ENCODE measurements at regions not wholly inside any gene's neighbourhood (a gene's known extent, or its start where the extent isn't known, plus 50 kb on each side); places are given as distances from the start of the nearest gene placed in this dataset.

DNA sequence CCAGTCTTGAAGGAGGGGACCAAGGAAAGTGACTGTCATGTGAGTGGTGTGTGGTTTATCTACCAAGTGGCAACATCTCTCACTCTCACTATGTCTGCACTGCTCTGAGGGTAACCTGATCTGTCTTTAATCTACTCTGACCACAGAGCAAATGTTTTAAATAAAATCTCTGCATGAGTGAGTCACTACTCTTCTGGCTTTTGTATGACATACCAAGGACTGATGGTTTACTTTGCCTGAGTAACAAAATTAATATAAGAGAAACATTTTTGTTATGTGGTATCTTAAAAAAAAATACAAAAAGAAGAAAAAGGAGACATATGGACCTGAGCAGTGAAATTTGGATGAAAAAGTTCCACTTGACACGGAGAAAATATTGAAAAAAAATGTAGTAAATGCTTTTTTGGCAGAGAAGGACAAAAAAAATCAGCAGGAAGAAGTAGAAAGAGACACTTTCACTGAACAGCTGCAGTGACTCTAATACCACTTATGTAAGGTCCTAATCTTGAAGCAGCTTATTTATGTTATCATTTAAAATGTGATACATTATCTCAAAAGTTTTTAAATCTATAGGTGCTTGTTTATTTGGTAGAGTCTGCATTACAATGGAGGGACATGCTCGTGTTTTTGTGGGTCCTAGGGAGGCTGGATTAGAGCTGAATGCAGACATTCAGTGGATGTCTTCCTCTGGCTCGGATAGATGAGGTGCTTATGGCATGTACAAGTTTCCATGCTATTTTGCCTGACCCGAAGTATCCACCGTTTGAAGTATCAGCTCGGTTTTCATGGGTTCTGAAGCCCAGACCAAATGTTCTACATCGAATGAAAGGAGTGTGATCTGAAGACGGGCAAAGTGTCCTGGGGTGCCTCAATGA lies 240.7 kb downstream of the MAP2K6 start (continued):
- TF ChIP-seq GATA2 (CRISPR knock-in tag; IDR thresholded peaks at IDR 0.05) (no peak), RFX5 (IDR thresholded peaks at IDR 0.05; ENCODE audit: low read length) (no peak), NFIC (IDR thresholded peaks at IDR 0.05; ENCODE audit: borderline replicate concordance) (peak; percentile 93), TEAD4 (IDR thresholded peaks at IDR 0.05; ENCODE audit: borderline replicate concordance, insufficient read depth) (peak; percentile 98), NRF1 (IDR thresholded peaks at IDR 0.05; ENCODE audit: low read depth, low read length) (no peak), CHD2 (IDR thresholded peaks at IDR 0.05; ENCODE audit: low read length, partially characterized antibody) (no peak), JUND (IDR thresholded peaks at IDR 0.05) (peak; percentile 99), POLR2AphosphoS5 (IDR thresholded peaks at IDR 0.05; ENCODE audit: low read depth, low read length) (peak; percentile 98), FOXJ3 (CRISPR knock-in tag; IDR thresholded peaks at IDR 0.05) (no peak), GABPA (IDR thresholded peaks at IDR 0.05; ENCODE audit: low read depth) (no peak)
- TF ChIP-seq, protein P1, sequence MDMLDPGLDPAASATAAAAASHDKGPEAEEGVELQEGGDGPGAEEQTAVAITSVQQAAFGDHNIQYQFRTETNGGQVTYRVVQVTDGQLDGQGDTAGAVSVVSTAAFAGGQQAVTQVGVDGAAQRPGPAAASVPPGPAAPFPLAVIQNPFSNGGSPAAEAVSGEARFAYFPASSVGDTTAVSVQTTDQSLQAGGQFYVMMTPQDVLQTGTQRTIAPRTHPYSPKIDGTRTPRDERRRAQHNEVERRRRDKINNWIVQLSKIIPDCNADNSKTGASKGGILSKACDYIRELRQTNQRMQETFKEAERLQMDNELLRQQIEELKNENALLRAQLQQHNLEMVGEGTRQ (IDR thresholded peaks at IDR 0.05; ENCODE audit: borderline replicate concordance, low read depth, low read length): no peak
- TF ChIP-seq, protein P2, sequence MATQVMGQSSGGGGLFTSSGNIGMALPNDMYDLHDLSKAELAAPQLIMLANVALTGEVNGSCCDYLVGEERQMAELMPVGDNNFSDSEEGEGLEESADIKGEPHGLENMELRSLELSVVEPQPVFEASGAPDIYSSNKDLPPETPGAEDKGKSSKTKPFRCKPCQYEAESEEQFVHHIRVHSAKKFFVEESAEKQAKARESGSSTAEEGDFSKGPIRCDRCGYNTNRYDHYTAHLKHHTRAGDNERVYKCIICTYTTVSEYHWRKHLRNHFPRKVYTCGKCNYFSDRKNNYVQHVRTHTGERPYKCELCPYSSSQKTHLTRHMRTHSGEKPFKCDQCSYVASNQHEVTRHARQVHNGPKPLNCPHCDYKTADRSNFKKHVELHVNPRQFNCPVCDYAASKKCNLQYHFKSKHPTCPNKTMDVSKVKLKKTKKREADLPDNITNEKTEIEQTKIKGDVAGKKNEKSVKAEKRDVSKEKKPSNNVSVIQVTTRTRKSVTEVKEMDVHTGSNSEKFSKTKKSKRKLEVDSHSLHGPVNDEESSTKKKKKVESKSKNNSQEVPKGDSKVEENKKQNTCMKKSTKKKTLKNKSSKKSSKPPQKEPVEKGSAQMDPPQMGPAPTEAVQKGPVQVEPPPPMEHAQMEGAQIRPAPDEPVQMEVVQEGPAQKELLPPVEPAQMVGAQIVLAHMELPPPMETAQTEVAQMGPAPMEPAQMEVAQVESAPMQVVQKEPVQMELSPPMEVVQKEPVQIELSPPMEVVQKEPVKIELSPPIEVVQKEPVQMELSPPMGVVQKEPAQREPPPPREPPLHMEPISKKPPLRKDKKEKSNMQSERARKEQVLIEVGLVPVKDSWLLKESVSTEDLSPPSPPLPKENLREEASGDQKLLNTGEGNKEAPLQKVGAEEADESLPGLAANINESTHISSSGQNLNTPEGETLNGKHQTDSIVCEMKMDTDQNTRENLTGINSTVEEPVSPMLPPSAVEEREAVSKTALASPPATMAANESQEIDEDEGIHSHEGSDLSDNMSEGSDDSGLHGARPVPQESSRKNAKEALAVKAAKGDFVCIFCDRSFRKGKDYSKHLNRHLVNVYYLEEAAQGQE (IDR thresholded peaks at IDR 0.05; ENCODE audit: low read depth, low read length): peak; percentile 59; the same call in 1 of the 2 replicates

DNA sequence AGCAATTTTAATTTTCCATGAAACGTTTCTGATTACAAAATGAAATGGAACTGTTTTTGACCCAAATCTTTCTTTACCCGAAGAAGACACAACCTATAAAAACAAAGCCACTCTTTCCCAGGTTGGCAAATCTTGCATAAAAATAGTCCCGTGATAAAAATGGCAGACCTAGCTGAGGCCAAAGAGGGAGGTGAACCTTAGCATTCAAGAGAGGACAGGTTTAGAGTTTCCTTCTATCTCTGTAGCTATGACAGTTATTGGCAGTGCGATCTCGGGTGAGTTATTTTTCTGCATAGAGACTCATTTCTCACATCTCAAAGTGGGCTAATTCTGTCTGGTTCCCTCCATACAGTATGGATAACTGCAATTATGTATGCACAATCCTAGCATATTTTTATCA lies 241.4 kb downstream of the MAP2K6 start:
- Histone ChIP-seq H3K36me3 (replicated peaks in 1 of 2; ENCODE audit: control insufficient read depth in 1 of 2, insufficient read depth in 2 of 2, low read length in 1 of 2) (no peaks in the 10 kb centered on the region), H3K79me2 (ENCODE audit: insufficient read depth) (no peaks in the 10 kb centered on the region), H3K27ac (ENCODE audit: low read depth in 2 of 2, low read length in 1 of 2) (peak overlapping the region; percentile 48 to 60; a peak in 2 of 4 replicates), H3K4me1 (ENCODE audit: control insufficient read depth in 1 of 2, insufficient read depth in 2 of 2, low read depth in 1 of 2, low read length in 1 of 2) (peaks cover 3 to 4% of the 10 kb centered on the region in 2 experiments; a peak in 2 of 4 replicates), H3K4me2 (0 out of 2 replicates have a peak overlapping the region, but pooled peaks have one; percentile 58), H3F3A (replicated peaks; ENCODE audit: insufficient read depth) (peaks cover 28% of the 10 kb centered on the region), H3K27me3 (ENCODE audit: insufficient read depth) (no peaks in the 10 kb centered on the region), H3K9ac (no peak overlapping the region), H3K9me3 (no peaks in the 10 kb centered on the region), H4K20me1 (ENCODE audit: insufficient read depth) (no peaks in the 10 kb centered on the region), H3K4me3 (ENCODE audit: low read depth in 2 of 2, low read length in 1 of 2) (no peak overlapping the region), H3K9me2 (no peaks in the 10 kb centered on the region), H2AFZ (ENCODE audit: low read depth) (no peak overlapping the region)
- WGBS (ENCODE audit: low lambda C conversion rate): 74% methylated on average over 5 of the region's 5 CpGs
- no peak for DNase-seq
- ChIA-PET POLR2A (no interaction called here), CTCF (no interaction called here)
- TF ChIP-seq SMC3 (IDR thresholded peaks at IDR 0.05; ENCODE audit: low read depth, low read length) (no peak), MEF2A (IDR thresholded peaks at IDR 0.05; ENCODE audit: borderline replicate concordance, low read depth) (no peak), EP300 (IDR thresholded peaks at IDR 0.05; ENCODE audit: borderline replicate concordance in 1 of 2, low read depth in 1 of 2, low read length in 1 of 2) (no peak)

Data from SK-N-SH (cell line).